NCI-H1417 (cell line): ENCODE measurements at regions not wholly inside any gene's neighbourhood (a gene's known extent, or its start where the extent isn't known, plus 50 kb on each side); places are given as distances from the start of the nearest gene placed in this dataset.
A peak's percentile ranks its signal among the peaks of the same experiment; 100 is the strongest.

Experiments used
- DNase-seq, 3 experiments: peaks; one replicate each; lab custom pipeline; 2025; lab: John Stamatoyannopoulos, UW

DNA sequence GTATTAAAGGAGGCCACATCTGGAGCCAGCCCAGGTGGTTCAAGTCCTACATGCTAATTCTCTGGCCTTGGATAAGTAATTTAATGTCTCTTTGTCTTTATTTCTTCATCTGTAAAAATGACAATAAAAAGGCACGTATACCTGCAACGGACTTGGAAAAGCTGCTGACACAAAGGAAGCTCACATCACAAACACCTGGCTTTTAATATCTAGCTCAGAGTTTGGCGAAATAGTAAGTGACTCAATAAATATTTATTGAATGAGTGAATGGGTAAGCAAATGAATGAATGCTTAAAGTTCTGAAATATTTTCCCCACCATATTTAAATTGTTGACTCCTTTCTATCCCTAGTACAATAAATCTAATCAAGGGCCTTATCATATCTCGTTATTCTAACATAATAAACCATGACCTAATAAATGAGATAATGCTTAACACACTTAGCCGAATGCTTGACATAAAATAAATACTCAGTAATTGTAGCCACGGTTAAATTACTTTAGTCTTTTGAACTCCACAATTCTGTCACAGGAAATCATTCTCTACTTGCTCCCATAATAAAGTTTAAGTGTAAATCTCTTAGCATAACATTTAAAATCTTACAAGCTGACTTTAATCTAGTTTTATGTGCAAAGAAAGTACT lies 74.7 kb upstream of the PALMD start:
- peak in 1 of 3 experiments; percentile 52 for DNase-seq

DNA sequence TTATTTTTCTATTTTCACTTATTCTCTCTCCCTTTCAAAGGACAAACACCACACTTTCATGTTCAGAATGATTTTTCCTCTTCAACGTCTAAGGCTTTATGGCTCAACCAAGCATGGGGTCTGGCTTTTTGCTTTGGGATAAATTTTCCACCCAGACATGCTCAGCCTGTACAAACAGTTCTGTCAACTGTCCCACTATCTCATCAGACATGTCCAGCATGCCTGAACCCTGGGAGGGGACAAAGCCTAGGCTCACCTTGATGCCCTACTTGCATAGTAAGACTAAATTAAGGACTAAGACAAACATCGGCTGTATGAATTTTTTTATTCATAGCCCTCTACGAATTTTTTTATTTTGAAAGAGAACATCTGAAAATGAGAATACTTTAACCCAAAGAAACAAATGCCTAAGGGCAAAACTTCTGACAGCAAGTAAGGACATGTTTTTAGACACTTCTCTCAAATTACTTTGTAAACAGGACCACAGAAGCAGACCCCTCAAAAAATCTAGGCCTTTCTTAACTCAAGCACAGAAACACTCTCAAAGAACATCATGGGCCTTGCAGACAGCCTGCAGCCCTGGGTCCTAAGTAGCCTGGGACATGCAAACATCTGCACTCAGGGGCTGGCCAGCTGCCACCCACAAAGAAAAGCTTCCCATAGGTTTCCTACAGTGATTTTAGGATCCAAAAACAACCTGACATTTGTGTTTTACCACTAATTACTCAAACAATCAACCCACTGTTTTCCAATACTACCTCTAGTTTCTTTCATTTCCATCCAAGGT lies 72.3 kb upstream of the PALMD start:
- DNase-seq: no peak

DNA sequence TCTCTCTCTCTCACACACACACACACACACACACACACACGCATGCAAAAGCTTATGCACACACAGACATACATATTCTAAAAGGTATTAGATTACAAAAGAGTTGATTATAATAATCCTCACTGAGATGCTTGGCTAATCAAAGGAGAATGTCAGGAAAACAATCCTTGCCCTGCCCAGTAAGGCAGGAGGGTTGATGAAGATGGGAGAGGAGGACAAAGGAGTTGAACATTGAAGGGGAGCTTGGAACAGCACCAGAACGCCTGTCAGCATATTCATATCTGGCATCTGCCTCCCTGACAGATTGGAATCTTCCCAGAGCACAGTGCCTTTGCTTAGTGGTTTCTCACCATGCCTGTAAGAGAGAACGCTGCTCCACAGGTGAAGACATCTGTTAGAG lies 68.6 kb upstream of the PALMD start:
- DNase-seq: no peak

DNA sequence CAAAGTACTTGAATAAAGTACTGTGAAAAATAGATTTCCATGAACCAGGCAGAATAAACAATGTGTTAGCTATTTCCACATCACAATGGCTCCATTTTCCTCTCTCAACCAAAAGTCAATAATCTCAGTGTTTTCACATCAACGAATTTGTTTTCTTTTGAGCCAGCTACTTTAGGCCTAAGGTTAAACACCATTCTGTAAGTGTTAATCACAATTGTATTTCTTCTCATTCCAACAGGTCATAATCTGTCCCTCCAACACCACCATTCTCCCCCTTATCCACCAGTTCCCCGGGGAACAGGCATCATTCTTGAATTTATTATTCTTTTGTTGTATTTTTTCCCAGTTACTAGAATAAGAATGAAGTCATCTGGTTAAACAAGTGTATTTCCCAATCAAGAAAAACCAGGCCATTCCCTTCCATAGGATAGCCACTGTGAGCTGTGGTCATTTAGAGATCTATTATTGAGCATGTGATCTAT lies 66.2 kb upstream of the PALMD start:
- no peak for DNase-seq

DNA sequence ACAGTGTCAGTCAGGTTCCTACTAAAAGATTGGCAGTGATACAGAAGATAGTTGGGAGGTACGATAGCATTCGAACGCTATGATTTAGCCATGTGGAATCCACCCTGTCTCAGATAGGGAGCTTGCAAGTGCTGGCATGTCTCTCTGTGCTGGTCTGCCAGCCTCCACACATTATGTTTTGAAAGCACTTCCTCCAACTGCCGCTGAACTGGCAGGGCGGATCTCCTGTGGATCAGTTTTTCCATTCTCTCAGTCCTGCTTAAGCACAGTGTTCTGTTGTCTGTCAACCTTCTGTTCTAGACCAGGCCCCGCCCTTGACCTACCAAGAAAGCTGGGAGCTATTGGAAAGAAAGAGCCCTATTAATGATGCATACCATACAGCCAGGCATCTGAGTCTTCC lies 65.5 kb upstream of the PALMD start:
- DNase-seq: no peak

DNA sequence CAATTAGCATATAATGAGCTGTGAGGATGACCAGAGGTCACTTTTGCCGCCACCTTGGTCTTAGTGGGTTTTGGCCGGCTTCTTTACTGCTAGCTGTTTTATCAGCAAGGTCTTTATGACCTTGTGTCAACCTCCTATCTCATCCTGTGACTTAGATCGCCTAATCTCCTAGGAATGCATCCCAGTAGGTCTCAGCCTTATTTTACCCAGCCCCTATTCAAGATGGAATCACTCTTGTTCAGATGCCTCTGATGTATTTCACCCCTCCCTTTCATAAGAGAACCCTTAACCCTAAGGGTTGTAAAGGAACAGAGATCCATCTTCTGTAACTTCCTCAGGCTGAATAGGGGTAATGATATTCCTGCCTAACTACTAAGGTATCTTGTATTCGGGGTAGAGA lies 58.9 kb upstream of the PALMD start:
- DNase-seq: no peak

DNA sequence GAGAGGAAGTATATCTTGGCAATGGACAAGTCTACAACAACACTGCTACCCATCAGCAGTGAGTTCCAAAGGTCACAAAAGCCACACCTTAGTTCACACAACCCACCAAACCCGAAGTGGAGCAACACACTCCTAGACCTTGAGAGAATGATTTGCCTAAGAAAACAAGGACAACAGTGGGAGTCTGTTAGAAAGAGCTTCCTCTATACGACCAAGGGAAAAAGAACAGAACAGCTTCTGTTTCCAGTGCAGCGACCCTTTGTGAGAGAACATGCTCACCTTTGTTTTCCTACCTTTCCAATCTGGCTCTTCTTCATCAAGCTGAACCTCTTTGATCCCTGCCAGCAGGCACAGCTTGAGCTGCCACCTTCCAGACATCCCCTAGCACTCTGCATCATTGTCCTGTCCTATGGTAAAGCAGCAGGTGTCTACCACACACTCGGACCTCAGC lies 56.7 kb upstream of the PALMD start:
- DNase-seq: no peak

DNA sequence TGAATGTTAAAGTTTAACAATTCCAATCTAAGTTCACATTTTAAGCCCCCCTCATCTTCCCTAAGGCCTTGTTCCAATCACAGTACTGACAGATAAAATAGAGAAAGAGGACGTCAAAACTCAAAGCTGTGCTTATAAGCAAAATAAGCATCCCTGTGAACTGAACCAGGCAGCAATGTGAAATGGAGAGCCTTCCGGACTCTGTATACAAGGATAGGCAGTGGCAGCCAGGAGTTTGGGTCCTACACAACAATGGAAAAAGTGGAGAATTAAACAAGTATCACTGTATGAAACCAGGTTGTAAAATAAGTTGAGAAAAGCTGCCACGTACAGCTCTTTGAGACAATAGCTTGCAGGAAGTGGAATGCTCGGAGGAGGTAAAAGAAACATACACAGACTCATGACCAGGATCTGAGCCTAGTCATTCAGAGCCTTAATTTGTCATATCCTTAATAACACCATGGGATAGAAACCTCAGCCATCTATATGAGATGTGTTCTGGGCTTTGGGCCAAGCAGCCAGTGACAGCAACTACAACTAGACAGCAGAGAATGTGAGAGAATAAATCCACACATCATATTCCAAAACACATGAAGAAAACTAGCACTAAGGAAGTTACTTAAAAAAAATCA lies 55.2 kb upstream of the PALMD start:
- DNase-seq: peak in 1 of 3 experiments; percentile 6

DNA sequence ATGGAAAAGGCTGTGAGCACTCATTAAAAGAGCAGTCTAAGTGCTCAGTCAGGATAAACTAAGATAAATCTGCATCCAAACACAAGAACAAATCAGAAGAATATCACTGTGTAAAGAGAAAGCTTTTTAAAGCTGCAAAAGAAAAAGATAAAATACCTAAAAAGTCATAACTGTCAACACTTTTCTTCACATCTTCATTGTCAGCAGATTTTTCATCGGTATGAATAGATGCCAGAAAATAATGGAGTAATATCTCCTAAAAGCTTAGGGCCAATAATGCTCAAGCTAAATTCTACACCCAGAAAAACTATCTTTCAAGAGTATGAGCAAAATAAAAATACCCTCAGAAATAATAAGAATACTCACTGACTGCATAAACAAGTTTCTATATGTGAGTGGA lies 54.0 kb upstream of the PALMD start:
- no peak for DNase-seq

DNA sequence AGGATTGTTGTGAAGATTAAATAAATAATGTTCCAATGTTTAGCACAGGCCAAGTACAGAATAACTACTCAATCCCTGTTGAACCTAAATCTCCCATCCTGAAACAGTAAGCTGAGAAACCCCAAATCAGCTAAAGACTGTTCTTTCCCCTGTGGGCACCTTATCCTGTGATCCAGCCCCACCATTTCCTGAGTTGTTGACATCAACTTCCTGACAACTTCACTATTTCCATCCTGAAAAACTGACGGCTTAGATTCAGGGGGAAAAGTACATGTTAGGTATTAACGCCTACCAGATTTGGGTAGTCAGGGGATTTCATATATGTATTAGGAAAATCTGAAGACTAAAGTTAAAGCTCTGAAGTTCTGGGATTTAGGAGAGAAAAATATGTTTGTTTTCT lies 51.7 kb upstream of the PALMD start:
- DNase-seq: no peak

DNA sequence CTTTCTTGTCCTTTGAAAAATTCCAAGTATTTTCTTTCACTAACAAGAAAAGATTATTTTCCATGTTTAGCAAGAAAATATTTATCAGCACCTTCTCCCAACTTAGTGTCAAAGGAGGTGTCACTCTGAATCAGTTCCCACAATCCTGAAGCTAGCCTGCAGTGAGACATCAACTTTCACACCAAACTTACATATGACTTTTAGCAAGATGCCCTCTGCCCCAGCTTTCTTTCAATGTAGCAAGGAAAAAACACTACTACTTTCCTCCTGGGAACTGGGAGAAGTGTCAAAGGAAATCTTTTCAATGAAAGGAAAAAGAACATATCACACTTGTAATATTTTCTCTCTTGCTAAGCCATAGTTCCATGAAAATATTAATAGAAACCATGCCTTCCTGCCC lies 50.9 kb upstream of the PALMD start:
- DNase-seq: no peak

DNA sequence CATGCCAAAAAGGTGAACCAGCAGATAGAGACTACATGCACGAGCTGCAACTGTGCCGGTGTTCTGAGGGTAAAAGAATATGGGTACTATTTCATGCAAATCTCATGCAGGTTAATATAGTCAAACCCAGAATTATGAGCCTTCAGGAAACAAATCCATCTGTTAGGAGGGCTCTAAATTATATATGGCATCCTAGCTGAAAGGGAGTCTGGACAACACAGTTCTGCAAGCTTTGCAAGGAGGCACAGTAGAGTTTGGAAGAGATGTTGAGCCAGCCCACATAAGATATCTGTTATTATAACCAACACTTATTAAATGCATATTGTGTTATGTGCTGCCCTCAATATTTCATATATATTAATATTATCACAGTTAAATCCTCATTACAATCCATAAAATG lies 50.5 kb upstream of the PALMD start:
- DNase-seq: no peak
